Head of caudate nucleus (tissue), 42 donors: ENCODE measurements at regions not wholly inside any gene's neighbourhood (a gene's known extent, or its start where the extent isn't known, plus 50 kb on each side); places are given as distances from the start of the nearest gene placed in this dataset.
"Not testable (repeated sequence)": the region's sequence is repeated elsewhere in the genome, so short reads cannot be mapped to it uniquely, and the experiment has no call there.

Experiments
- DNase-seq, 42 donors: peaks; one replicate each; pipeline versions ENCODE4 v3.0.0 to v3.0.0-alpha.2; 2020 to 2021; ENCODE audit warnings: mixed read lengths in 7 of 42
- intact Hi-C: fragments of 100-400 bp; cut with DNase I; formaldehyde crosslinking; loops from one replicate; pipeline ENCODE4 v1.15.0; 2022

GRCh38 chr3:25916321-25916720 lies 126.4 kb downstream of the OXSM start:
- DNase-seq: no peak
- intact Hi-C loops: no loop called here

GRCh38 chr3:25931967-25932366 lies 142.1 kb downstream of the OXSM start:
- DNase-seq, intact Hi-C loops: not testable (repeated sequence)

- DNase-seq: no peak
- intact Hi-C loops: no loop called here
These were observed 148.9 kb downstream of the OXSM start for GRCh38 chr3:25938566-25939325.

GRCh38 chr3:25940935-25941334 lies 151.0 kb downstream of the OXSM start:
- DNase-seq: no peak
- intact Hi-C loops: no loop called here

- intact Hi-C loops: no loop called here
- DNase-seq: no peak
These were observed 154.4 kb downstream of the OXSM start for GRCh38 chr3:25944329-25944728.

- intact Hi-C loops: no loop called here
- no peak for DNase-seq
These were observed 155.5 kb downstream of the OXSM start for GRCh38 chr3:25945366-25945765.

GRCh38 chr3:25945836-25946235 lies 155.9 kb downstream of the OXSM start:
- DNase-seq: no peak
- intact Hi-C loops: no loop called here

GRCh38 chr3:25952133-25952532 lies 162.2 kb downstream of the OXSM start:
- intact Hi-C loops: no loop called here
- DNase-seq: no peak

- no peak for DNase-seq
- intact Hi-C loops: no loop called here
These were observed 167.1 kb downstream of the OXSM start for GRCh38 chr3:25957026-25957425.

- intact Hi-C loops: no loop called here
- DNase-seq: no peak
These were observed 170.9 kb downstream of the OXSM start for GRCh38 chr3:25960776-25961175.

GRCh38 chr3:25962255-25962654 lies 172.4 kb downstream of the OXSM start:
- DNase-seq: no peak

GRCh38 chr3:25964141-25964540 lies 174.3 kb downstream of the OXSM start:
- no peak for DNase-seq
- intact Hi-C loops: no loop called here

More at GRCh38 chr3:25962255-25962654, 172.4 kb downstream of the OXSM start:
- intact Hi-C loops: no loop called here

- no peak for DNase-seq
- intact Hi-C loops: no loop called here
These were observed 177.5 kb downstream of the OXSM start for GRCh38 chr3:25967385-25967784.

- intact Hi-C loops: no loop called here
These were observed 181.8 kb downstream of the OXSM start for GRCh38 chr3:25971736-25972135.

GRCh38 chr3:25973122-25973521 lies 183.2 kb downstream of the OXSM start:
- intact Hi-C loops: no loop called here
- DNase-seq: no peak

More at GRCh38 chr3:25971736-25972135, 181.8 kb downstream of the OXSM start:
- DNase-seq: no peak

GRCh38 chr3:25982756-25983155 lies 192.9 kb downstream of the OXSM start:
- DNase-seq: no peak
- intact Hi-C loops: no loop called here

GRCh38 chr3:25985621-25986020 lies 195.7 kb downstream of the OXSM start:
- intact Hi-C loops: no loop called here
- no peak for DNase-seq

GRCh38 chr3:25992606-25993005 lies 202.7 kb downstream of the OXSM start:
- intact Hi-C loops: no loop called here
- DNase-seq: no peak

- intact Hi-C loops: no loop called here
- DNase-seq: no peak
These were observed 214.3 kb downstream of the OXSM start for GRCh38 chr3:26004172-26004571.

GRCh38 chr3:26011276-26011675 lies 221.4 kb downstream of the OXSM start:
- intact Hi-C loops: no loop called here
- DNase-seq: no peak

GRCh38 chr3:26012241-26012745 lies 222.4 kb downstream of the OXSM start:
- intact Hi-C loops: no loop called here
- no peak for DNase-seq
